GM12891 (cell line): ENCODE measurements at regions not wholly inside any gene's neighbourhood (a gene's known extent, or its start where the extent isn't known, plus 50 kb on each side); places are given as distances from the start of the nearest gene placed in this dataset.
A peak's percentile ranks its signal among the peaks of the same experiment; 100 is the strongest.

Source experiments
- DNase-seq: peaks from one replicate; pipeline ENCODE4 v3.0.0; 2011; ENCODE audit warnings: low spot score; ENCODE audit not compliant: insufficient read length
- FAIRE-seq: peaks from 2 replicates; lab custom pipeline; 2011; peaks lifted over from hg19 to GRCh38; lab: Jason Lieb, UNC
- PAX5 ChIP-seq: IDR thresholded peaks from 2 replicates; pipeline ENCODE4 v1.6.1; 2011; ENCODE audit warnings: low read length, moderate library complexity, mild to moderate bottlenecking; ENCODE audit not compliant: insufficient read depth, severe bottlenecking
- POLR2A ChIP-seq: IDR thresholded peaks from 2 replicates; pipeline ENCODE4 v1.6.1; 2011; ENCODE audit warnings: low read depth, low read length, control low read depth
- POLR2AphosphoS5 ChIP-seq: IDR thresholded peaks from 2 replicates; pipeline ENCODE4 v1.6.1; 2011; ENCODE audit warnings: low read depth, low read length, control low read depth
- POU2F2 ChIP-seq: IDR thresholded peaks from 2 replicates; pipeline ENCODE4 v1.6.1; 2011; ENCODE audit warnings: low read depth, mild to moderate bottlenecking, control low read depth, low read length, moderate library complexity
- SPI1 ChIP-seq: IDR thresholded peaks from 2 replicates; pipeline ENCODE4 v1.6.1; 2011; ENCODE audit warnings: low read depth, low read length, control low read depth
- TAF1 ChIP-seq: IDR thresholded peaks from 2 replicates; pipeline ENCODE4 v1.6.1; 2011; ENCODE audit warnings: low read depth, low read length, control low read depth

DNA sequence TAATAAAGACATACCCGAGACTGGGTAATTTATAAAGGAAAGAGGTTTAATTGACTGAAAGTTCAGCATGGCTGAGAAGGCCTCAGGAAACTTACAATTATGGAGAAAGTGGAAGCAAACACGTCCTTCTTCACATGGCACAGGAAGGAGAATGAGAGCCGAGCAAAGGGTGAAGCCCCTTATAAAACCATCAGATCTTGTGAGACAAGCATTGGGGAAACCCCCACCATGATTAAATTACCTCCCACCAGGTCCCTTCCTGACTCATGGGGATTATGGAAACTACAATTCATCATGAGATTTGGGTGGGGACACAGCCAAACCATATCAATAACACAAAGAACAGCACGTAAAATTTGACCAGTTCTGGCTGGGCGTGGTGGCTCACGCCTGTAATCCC is 85.6 kb upstream of the ATF7IP start:
- FAIRE-seq (no peak), DNase-seq (no peak)
- TF ChIP-seq POLR2AphosphoS5 = no peak
- TF ChIP-seq PAX5 = no peak
- no peak for TF ChIP-seq POLR2A
- TF ChIP-seq TAF1 = no peak
- no peak for TF ChIP-seq POU2F2
- no peak for TF ChIP-seq SPI1

DNA sequence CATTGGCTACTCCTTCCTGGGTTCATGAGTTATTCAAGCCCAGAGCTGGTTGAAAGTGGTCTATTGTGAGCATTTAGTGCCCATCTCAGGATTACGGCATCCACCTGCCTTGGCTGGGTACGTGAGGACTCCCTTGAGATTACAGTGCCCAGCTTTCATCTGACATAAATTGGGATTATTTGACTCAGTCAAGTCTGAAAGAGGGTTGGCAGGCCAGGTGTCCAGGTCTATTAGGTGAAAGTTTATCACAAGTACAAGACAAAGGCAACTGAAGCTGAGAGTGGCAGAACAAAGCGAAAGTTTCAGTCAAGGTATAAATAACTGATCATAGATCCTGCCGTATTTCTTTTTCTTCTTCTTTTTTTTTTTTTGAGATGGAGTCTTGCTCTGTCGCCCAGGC is 84.6 kb upstream of the ATF7IP start:
- FAIRE-seq = peak; percentile 83
- TF ChIP-seq SPI1 (no peak), POLR2AphosphoS5 (no peak), POU2F2 (no peak), POLR2A (no peak), TAF1 (no peak), PAX5 (no peak)

DNA sequence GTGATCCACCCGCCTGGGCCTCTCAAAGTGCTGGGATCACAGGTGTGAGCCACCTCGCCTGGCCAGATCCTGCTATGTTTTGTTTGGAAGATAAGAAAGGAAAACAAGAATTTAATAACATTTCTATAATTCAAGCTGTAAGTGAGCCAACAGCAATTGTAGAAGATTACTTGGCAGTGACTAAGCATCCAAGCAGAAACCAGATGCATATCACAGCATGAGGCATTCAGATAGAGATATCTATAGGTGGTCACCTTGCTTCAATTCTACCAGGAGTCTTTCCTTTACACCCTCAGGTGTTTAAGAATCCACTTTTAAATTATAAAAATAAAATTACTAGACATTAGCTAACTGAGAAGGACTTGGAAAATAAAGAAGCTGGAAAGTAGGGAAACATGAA is 83.9 kb upstream of the ATF7IP start:
- DNase-seq = no peak
- FAIRE-seq = no peak
- no peak for TF ChIP-seq POLR2A
- no peak for TF ChIP-seq PAX5
- TF ChIP-seq TAF1 = no peak
- TF ChIP-seq POLR2AphosphoS5 = no peak
- no peak for TF ChIP-seq POU2F2
- no peak for TF ChIP-seq SPI1

More for the DNA sequence above, 84.6 kb upstream of the ATF7IP start:
- DNase-seq = no peak

DNA sequence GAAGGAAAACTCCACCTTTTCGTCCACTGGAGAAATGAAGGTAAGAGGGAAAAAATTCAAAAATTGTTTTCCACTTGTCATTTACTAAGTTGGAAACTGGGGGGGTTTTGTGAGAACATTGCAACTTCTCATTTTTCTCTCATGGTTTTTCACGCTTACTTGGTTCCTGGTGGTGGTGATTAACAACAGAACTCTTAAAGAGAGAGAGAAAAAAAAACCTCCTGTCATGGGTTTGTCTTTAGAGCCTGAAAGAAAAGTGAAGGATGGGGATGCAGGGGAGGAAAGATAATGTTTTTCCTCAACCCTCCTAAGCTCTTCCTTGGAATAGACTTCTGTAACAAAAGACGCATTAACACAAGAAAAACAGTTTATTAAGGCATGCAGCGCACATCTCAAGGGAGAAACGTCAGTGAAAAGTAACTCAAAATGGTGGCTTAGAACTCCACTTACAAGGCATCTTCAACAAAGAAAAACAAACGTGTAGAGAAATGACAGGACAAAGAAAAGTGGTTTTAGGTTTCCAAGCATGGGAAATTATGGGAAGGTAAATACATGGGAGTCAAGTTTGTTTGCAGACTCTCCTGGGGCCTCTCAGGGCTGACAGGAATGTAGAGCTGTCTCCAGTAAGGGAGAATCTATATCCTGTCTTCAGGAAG is 81.9 kb upstream of the ATF7IP start:
- DNase-seq (no peak), FAIRE-seq (no peak)
- TF ChIP-seq SPI1 (peak; percentile 55; the same call in 1 of the 2 replicates), PAX5 (peak; percentile 92), POU2F2 (no peak)

DNA sequence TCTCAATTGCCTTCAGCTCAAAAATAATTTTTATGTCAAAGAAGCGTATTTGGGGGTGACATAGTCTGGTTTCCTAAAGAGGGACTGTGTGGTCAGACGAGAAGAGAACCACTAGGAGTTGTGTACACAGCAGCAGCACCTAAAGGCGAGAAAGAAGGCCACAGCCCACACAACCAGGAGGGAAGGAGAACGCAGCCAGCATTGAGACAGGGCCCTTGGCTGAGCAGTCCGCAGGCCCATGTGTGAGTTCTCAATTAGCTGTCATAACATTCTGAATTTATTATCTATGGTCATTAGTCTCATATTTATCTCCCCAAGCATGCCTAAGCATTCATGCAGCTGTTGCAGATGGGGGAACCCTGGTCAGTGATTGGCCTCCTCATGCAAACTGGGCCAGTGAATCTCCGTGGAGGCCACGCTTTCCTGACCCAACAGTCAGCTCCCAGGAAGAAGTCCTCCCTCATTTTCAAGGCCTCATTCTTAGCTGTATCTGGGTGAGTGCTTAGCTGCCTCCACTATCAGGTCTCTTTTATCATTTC is 81.2 kb upstream of the ATF7IP start:
- DNase-seq = no peak
- FAIRE-seq = peak; percentile 89
- TF ChIP-seq POLR2AphosphoS5 (peak; percentile 78), TAF1 (peak; percentile 69), PAX5 (no peak), POLR2A (peak; percentile 58; the same call in 1 of the 2 replicates), SPI1 (0 out of 2 replicates have a peak, but pooled peaks have one; percentile 8), POU2F2 (peak; percentile 77; the same call in 1 of the 2 replicates)

DNA sequence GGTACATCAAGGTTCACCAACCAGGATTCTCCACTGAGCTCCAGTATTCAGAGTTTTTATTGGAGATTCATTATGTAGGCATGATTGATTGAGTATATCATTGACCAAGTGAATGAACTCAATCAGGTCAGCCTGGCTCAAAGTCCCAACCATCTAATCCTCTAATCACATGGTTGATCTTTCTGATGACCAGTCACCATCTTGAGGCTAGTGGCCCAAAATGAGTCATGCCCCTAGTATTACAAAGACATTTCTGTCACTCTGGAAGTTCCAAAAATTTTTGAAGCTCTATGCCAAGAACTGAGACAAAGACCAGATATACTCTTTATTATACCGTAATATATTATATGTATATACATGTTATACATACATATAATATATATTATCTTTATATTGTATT is 75.9 kb upstream of the ATF7IP start:
- TF ChIP-seq TAF1 (no peak), POU2F2 (no peak), POLR2A (no peak), SPI1 (no peak), PAX5 (no peak), POLR2AphosphoS5 (no peak)
- DNase-seq = no peak
- no peak for FAIRE-seq

DNA sequence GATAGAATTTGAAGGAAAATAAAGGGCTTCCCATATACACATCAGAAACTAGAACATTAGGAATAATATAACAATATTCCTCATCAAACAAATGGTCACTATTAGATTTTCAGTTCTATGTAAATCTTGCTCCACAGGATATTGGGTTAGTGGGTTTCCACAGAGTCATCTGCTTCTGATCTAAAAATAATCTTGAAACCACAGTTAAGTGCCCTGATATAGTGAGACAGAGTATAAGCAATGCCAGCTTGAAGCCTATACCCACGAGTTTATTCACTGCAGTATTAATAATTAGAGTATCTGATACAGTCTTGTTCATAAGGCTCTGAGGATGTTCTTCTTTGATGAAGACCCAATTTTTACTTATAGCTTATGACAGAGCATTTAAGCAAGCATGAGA is 74.5 kb upstream of the ATF7IP start:
- no peak for TF ChIP-seq SPI1
- no peak for TF ChIP-seq PAX5
- TF ChIP-seq POU2F2 = no peak
- TF ChIP-seq POLR2AphosphoS5 = no peak
- no peak for TF ChIP-seq POLR2A
- no peak for TF ChIP-seq TAF1
- DNase-seq (no peak), FAIRE-seq (no peak)

DNA sequence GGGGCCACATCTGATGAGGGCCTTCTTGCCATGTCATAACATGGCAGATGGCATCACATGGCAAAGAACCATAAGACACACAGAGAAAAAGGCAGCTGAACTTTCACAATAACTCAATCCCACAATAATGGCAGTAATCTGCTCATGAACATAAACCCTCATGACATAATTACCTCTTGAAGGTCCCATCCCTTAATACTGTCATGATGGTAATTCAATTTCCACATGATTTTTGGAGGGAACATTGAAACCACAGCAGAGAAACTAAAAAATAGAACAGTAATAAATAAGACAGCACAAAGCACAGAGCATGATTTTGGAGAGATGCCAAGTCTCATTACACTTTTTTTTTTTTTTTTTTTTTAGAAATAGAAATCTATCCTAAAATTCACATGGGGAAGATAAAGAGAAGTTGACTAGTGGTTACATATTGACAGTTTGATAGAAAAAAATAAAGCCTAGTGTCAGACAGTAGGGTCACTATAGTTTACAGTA is 61.8 kb upstream of the ATF7IP start:
- TF ChIP-seq POLR2A = no peak
- TF ChIP-seq TAF1 = no peak
- TF ChIP-seq SPI1 = no peak
- TF ChIP-seq PAX5 = no peak
- TF ChIP-seq POU2F2 = no peak
- TF ChIP-seq POLR2AphosphoS5 = no peak
- DNase-seq (no peak), FAIRE-seq (peak; percentile 23)

DNA sequence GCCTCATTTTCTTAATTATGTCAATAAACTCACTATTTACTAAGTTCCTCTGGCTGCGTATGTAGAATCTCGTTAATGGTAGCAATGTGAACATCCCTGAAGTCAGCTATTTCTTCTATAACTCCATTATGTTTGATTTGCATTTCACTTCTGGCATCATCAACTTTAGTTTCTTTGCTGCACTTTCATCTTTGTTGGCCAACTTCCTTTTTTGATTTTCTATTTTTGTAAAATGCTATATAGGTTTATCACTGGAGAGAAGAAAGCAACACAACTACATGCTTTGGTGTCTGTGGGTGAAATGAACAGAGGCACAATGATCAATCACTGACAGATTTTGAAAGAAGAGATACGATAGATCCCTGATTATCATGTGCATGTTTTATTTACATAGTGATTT is 58.5 kb upstream of the ATF7IP start:
- TF ChIP-seq POU2F2 (no peak), SPI1 (no peak), TAF1 (no peak), POLR2A (no peak), PAX5 (no peak), POLR2AphosphoS5 (no peak)
- DNase-seq = no peak
- FAIRE-seq = no peak
